NCI-H446 (cell line): ENCODE measurements at regions not wholly inside any gene's neighbourhood (a gene's known extent, or its start where the extent isn't known, plus 50 kb on each side); places are given as distances from the start of the nearest gene placed in this dataset.

Experiments
- DNase-seq, 2 experiments: peaks; one replicate each; lab custom pipeline; 2025; lab: John Stamatoyannopoulos, UW

GRCh38 chr7:145645135-145645515 lies 471.5 kb upstream of the CNTNAP2 start:
- no peak for DNase-seq

GRCh38 chr7:145644426-145645134 lies 472.0 kb upstream of the CNTNAP2 start:
- DNase-seq = no peak

DNA sequence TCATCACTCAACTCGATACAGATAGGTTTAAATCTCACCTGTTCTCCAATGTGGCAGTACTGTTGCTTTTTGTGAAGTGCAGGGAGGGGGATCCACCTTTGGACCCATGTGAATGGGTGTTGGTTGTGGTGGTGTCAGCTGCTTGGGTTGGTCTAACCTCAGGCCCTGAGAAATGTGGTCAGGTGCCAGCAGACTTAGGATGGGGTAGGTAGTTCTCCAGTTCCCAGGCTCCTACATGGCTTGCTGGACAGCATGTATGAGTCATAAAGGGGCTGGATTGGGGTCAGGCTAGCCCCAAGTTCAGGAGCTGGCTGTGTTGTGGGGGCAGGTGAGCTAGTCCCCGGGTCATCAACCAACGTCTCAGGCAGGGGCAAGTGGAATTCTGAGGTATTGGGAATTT lies 472.6 kb upstream of the CNTNAP2 start:
- no peak for DNase-seq

DNA sequence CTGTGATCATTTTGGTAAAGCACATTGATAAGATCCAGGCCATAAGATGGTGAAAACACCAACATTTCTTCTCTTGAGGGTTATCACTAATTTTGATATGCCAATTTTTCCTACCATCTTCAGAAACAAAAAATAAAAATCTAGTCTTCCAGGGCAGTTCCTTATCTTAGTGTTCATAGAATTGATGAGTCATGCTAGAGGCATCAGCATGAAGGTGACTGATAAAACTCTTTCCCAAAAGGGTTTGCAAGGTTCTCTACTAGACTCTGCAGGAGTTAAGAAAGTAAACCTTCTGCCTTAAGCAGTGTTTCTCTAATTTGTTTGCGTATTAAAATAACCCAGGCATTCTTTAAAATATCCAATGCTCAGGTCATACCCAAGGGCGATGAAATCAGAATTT lies 483.1 kb upstream of the CNTNAP2 start:
- DNase-seq = no peak

DNA sequence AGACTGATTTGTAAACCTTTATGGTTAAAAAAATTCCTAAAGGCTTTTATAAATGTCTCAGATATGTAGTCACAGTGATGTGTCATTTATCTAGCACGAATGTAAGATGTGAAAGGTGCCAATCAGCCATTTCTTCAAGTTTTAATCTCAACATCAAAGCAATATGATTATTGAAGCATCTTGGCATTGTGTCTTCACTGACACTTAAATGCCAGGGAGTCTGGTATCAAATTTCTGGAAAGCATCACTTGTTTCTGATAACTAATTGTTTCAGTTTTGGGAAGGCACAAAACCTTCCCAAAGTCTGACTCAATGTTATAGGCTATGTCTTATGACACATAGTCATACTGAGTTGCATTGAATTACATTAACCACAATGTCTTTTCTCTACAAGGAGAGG lies 492.0 kb upstream of the CNTNAP2 start:
- DNase-seq = no peak

DNA sequence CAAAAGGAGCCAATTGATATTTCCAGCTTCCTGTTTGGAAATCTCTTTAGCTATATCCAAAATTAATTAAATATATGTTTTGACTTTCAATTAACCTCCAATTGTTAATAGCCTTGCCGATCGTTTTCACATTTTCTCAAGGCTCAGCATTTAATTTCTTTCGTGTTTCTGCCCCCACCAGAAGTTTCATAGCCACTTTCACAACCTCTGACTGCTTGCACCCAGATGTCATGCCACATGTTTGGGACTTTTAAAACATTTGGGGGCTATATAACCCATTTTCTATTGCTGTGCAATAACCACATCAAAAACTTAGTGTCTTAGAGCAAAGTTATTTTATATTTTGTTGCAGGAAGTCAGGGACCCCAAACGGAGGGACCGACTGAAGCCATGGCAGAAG lies 510.6 kb upstream of the CNTNAP2 start:
- no peak for DNase-seq

GRCh38 chr7:145599376-145599775 lies 517.2 kb upstream of the CNTNAP2 start:
- no peak for DNase-seq

DNA sequence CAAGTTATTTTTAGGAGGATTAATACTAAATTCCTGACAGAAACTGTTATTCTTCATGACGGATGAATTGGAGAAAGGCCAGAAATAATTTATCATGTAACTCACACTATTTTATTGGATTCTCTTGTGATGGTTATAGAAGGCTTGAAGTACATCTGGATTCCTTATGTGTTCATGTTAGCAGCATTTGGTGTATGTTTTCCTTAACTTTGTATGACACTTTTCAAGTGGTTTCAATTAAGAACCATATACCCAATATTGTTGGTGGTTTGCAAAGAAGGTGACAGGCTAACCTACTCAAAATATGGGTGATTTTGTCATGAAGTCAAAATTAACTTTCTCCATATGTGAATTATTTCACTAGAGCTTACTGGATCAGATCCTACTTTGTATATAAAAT lies 532.2 kb upstream of the CNTNAP2 start:
- no peak for DNase-seq

DNA sequence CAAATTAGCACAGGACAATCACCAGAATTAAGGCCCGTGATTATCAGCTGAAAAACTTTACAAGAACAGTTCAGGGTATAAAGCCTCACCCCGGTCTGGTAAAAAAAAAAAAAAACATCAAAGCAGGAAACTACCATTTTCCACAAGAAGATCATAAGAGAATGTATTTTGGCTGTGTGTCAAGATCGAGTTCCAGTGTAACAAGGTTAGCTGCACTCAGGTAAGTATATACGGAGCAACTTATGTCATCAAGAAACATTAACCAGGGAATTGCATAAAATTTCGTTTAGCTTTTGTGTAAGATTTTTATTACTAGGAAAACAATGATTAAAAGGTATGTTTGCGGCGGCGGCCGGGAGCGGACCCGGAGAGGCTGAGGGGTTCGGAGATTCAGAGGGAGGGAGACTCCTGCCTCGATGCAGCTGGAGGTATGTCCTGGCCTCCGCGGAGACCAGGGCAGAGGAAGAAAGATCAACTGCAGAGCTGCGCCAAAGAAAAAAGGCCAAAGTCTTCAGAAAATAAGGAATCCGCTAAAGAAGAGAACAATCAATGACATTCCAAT lies 533.8 kb upstream of the CNTNAP2 start:
- DNase-seq = no peak

GRCh38 chr7:145557805-145558204 lies 558.8 kb upstream of the CNTNAP2 start:
- DNase-seq = no peak

DNA sequence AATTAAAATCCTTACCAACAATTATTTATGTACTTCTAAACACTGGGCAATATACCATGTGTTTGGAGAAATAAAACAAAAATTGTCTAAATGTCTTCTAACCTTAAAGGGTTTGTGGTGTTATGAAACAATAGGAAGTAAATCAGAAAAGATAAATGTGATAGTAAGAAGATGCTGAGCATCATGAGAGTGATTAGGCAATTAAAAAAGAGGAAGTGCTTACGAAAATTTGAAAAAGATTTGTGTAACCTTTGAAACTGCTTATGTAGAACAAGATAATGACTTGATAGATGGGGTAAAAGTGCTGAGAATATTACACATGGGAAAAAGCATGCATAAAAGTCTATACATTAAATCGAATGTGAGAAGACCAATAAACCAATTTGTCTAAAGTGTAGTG lies 573.4 kb upstream of the CNTNAP2 start:
- no peak for DNase-seq

- no peak for DNase-seq
Observed at GRCh38 chr7:145539910-145540309, 576.7 kb upstream of the CNTNAP2 start.

GRCh38 chr7:145534301-145534700 lies 582.3 kb upstream of the CNTNAP2 start:
- no peak for DNase-seq

- no peak for DNase-seq
Observed at GRCh38 chr7:145520284-145520683, 596.3 kb upstream of the CNTNAP2 start.

DNA sequence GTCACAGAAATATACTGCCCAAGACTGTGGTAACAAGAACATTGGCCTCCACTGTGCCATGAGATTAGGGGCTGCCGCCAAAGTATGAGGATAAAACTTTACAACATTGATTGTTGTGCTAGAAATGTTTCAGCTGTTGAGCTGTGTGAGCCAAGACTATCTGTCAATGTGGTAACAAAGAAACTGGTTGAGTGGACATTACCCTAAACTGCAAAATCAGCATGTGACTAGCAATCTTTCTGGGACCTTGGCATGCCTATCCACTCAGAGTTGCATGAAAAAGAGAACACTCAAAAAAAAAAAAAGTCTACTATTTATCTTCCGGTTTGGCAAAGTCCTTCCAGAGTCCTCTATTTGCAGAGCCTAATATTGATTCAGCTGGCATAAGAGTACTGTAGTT lies 605.6 kb upstream of the CNTNAP2 start:
- DNase-seq = no peak

DNA sequence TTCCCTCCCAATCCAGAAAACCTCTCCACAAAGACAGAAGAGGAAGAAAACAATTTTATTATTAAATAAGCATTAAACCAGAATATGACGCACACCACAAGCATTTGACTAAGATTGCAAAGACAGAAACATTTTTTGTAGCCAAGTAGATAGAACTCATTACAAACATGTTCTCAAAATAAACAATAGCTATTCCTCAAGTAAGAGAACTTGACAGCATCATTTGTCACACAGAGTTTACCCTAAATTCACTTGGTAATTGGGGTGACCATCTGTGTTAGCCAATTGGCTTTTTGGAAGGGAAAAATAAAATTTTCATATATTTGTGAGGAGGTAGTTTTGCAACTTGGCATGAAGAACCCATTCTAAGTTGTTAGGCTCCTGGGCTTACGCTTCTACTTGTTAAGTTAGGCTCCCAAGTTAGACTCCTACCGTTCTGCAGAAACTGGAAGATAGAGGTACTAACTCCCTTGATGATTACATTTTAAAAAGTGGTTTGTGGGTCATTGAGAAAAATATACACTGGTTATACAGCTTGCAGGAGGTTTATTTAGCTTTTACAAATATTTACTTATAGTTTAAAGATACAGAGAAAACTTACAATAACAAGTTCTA lies 618.6 kb upstream of the CNTNAP2 start:
- DNase-seq = no peak

DNA sequence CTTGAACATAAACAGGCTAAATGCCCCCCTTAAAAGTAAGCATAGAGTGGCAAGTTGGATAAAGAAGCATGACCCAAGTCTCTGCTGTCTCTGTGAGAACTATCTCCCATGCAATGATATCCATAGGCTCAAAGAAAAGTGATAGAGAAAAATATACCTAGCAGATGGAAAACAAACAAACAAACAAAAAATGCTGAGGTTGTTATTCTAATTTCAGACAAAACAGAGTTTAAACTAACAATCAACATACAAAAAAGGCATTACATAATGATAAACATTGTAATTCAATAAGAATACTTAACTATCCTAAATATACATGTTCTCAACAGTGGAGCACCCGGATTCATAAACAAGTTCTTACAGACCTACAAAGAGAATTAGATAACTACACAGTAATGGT lies 626.2 kb upstream of the CNTNAP2 start:
- no peak for DNase-seq

DNA sequence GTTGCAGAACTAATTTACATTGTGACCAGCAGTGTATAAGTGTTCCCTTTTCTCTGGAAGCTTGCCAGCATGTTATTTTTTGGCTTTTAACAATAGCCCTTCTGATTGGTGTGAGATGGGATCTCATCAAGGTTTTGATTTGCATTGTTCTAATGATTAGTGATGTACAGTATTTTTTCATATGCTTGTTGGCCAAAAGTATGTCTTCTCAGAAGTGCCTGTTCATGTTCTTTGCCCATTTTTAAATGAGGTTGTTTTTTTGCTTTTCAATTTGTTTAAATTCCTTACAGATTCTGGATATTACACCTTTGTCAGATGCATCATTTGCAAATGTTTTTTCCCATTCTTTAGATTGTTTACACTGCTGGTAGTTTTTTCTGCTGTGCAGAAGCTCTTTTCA lies 627.0 kb upstream of the CNTNAP2 start:
- DNase-seq = no peak

DNA sequence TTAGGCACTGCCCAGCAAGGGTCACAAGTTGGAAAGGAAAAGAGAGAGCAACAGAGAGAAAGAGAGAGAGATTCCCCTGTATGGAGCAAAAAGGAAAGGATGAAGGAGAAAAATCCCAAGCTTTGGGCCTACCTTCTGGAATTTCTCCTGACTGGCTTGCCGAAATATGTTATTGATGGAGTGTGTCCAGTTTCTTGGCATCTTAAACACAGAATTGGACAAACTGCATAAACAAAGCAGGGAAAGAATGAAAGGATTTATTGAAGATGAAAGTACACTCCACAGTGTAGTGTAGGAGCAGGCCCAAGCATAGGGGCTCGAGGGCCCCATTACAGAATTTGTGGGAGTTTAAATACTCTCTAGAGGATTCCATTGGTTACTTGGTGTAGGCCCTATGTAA lies 627.8 kb upstream of the CNTNAP2 start:
- DNase-seq = no peak

- no peak for DNase-seq
Observed at GRCh38 chr7:145481985-145482384, 634.6 kb upstream of the CNTNAP2 start.

- DNase-seq = no peak
Observed at GRCh38 chr7:145478541-145478940, 638.1 kb upstream of the CNTNAP2 start.

DNA sequence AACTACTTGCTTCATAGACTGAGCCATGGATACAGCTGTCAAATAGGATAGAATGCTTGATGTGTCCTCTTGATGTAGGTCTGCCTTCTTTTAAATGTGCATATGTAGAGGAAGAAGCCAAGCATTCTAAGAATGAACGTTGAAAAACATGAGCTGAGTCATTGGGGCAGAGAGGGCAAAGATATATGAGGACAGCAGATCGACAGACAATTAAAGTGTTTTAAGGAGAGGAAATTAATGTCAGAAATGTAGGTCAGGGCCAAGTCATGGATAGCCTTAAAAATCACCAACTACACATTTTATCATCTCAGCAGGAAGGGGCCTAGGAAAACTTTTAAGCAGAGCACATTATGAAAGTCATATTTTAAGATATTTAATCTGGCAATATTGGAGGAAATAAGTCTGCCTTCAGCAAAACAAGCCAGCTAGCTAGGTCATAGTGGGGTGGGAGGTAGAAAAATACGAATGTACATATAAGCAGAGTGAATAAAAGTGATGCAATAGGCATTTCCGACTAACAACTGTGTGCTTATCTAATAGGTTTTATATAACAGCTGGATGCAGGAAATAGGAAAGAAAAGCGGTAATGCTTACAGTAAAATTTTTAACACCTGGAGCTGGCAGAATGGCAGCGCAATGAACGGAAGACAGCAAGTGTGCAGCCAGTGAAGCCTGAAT lies 638.3 kb upstream of the TPK1 start:
- DNase-seq = no peak

GRCh38 chr7:145471883-145472282 lies 636.0 kb upstream of the TPK1 start:
- DNase-seq = no peak
